ENCODE measurements at regions not wholly inside any gene's neighbourhood (a gene's known extent, or its start where the extent isn't known, plus 50 kb on each side); places are given as distances from the start of the nearest gene placed in this dataset.

GRCh38 chr2:120898496-120898895, 162.8 kb downstream of the GLI2 start:
- TF ChIP-seq TCF7 (CRISPR knock-in tag; IDR thresholded peaks at IDR 0.05; ENCODE audit: low read depth), result no peak
- no peak for TF ChIP-seq USF1 (CRISPR knock-in tag; IDR thresholded peaks at IDR 0.05)
- TF ChIP-seq CTCF (IDR thresholded peaks at IDR 0.05), result no peak
- no peak for TF ChIP-seq NR3C1 (CRISPR knock-in tag; conservative IDR thresholded peaks at IDR 0.05; ENCODE audit: low read depth)
- no peak for TF ChIP-seq ATF6 (CRISPR knock-in tag; IDR thresholded peaks at IDR 0.05)
- TF ChIP-seq MAX (CRISPR knock-in tag; IDR thresholded peaks at IDR 0.05), result no peak
- no peak for TF ChIP-seq TEAD4 (CRISPR knock-in tag; IDR thresholded peaks at IDR 0.05)
